GM12892 (cell line): ENCODE measurements at regions not wholly inside any gene's neighbourhood (a gene's known extent, or its start where the extent isn't known, plus 50 kb on each side); places are given as distances from the start of the nearest gene placed in this dataset.
A peak's percentile ranks its signal among the peaks of the same experiment; 100 is the strongest.
"Not testable (repeated sequence)": the region's sequence is repeated elsewhere in the genome, so short reads cannot be mapped to it uniquely, and the experiment has no call there.

Experiments
- DNase-seq: peaks from one replicate; pipeline ENCODE4 v3.0.0; 2011; ENCODE audit not compliant: insufficient read length
- FAIRE-seq: peaks from 2 replicates; lab custom pipeline; 2011; peaks lifted over from hg19 to GRCh38; lab: Jason Lieb, UNC
- POLR2A ChIP-seq: IDR thresholded peaks from 2 replicates; pipeline ENCODE4 v1.6.1; 2011; ENCODE audit warnings: low read depth, low read length, control low read depth
- POLR2AphosphoS5 ChIP-seq: IDR thresholded peaks from 2 replicates; pipeline ENCODE4 v1.6.1; 2011; ENCODE audit warnings: low read depth, low read length, control low read depth
- TAF1 ChIP-seq: IDR thresholded peaks from 2 replicates; pipeline ENCODE4 v1.6.1; 2011; ENCODE audit warnings: low read depth, mild to moderate bottlenecking, control low read depth, low read length, borderline replicate concordance

DNA sequence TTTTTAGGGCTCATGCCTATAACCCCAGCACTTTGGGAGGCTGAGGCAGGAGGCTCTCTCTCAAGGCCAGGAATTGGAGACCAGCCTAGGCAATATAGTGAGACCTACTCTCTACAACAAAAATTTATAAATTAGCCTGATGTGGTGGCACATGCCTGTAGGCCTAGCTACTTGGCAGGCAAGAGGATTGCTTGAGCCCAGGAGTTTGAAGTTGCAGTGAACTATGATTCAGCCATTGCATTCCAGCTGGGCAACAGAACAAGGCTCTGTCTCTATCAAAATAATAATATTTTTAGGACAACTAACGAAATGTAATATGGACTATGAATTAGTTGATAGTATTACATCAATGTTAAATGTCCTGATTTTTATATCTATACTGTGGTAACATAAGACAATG lies 68.8 kb upstream of the ARID1A start:
- FAIRE-seq (no peak), DNase-seq (no peak)
- TF ChIP-seq POLR2AphosphoS5 (no peak), TAF1 (no peak), POLR2A (no peak)

DNA sequence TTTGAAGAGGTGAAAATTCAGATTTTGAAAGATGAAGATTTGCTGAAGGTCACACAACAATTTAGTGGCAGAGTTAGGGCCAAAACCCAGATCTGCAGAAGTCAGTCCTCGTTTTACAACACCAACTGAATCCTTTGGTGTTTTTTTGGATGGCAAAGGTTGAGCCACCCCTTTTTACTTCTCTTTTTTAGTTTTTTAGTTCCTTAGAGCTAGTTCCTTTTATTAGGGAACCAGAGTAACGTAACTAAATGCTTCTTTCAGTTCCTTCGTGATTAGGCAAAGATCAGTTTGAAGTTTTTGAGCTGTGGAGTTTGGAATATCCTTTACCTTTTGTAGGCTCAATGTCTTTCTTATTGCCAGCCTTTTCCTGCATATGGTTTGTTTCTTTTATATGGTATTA lies 67.9 kb upstream of the ARID1A start:
- DNase-seq: no peak
- TF ChIP-seq POLR2AphosphoS5: no peak
- no peak for TF ChIP-seq POLR2A
- no peak for TF ChIP-seq TAF1
- peak; percentile 17 for FAIRE-seq

DNA sequence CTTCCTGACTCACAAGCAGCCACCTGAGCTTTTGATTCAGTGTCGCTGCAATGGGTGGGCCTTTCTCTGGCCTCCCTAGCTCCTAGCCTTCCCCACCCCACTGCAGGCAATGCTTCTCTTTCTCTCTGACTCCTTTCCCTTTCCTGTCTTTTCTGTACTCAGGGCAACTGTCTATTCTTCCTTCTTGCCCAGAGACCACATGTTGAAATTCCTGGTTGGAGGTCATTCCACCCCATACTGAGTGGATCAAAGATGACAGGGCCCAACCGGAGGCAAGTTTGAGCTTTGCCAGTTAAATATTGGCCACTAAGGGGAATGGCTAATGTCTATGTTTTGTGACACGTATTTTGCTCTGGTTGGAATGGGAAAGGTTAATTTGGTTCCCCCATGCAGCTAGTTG lies 65.2 kb upstream of the ARID1A start:
- TF ChIP-seq POLR2A (no peak), POLR2AphosphoS5 (no peak), TAF1 (no peak)
- DNase-seq: no peak
- FAIRE-seq: no peak

DNA sequence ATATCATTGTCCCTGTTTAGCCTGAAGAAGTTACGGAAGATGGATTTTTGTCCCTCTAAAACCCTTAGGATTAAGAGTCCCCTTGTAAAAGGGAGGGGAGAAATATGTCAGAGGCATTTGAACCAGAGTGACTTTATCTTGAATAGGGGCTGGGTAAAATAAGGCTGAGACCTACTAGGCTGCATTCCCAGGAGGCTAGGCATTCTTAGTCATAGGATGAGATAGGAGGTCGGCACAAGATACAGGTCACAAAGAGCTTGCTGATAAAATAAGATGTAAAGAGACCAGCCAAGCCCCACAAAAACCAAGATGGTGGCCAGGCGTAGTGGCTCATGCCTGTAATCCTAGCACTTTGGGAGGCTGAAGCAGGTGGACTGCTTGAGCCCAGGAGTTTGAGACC lies 60.0 kb upstream of the ARID1A start:
- not testable (repeated sequence) for FAIRE-seq, DNase-seq

DNA sequence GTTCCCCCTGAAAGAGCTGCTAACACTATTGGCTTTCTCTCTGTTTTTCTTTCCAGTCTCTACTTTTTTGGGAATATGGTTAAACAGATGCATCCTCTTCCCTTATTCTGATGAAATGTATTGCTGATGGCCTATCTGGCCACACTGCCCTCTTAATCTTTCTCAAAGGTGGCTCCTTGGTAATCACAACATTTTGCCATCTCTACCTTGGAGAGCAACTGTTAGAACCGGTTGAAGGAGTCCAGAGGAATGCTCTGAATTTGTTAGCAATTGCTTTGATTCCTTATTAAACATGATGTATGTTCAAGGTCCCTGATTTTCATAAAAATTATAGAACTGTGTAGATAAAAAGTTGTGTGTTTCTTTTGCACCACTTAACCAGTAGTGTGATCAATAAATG lies 50.1 kb upstream of the ARID1A start:
- no peak for DNase-seq
- TF ChIP-seq POLR2AphosphoS5: no peak
- no peak for TF ChIP-seq POLR2A
- no peak for TF ChIP-seq TAF1
- no peak for FAIRE-seq
